KMS-11 (cell line): ENCODE measurements at regions not wholly inside any gene's neighbourhood (a gene's known extent, or its start where the extent isn't known, plus 50 kb on each side); places are given as distances from the start of the nearest gene placed in this dataset.
A peak's percentile ranks its signal among the peaks of the same experiment; 100 is the strongest.

Experiments
- H2AFZ ChIP-seq: fragments of 200-600 bp; sonication (generic); 2 replicates; pipeline ENCODE4 v1.6.1; 2016; ENCODE audit warnings: antibody characterized with exemption, mixed run types, low read depth
- H3K27ac ChIP-seq: fragments of 200-600 bp; sonication (generic); 2 replicates; pipeline ENCODE4 v1.6.1; 2016; ENCODE audit warnings: mild to moderate bottlenecking, mixed run types
- H3K27me3 ChIP-seq: fragments of 200-600 bp; sonication (generic); 2 replicates; pipeline ENCODE4 v1.6.1; 2017; ENCODE audit warnings: mild to moderate bottlenecking, low read depth, mixed run types, moderate library complexity; ENCODE audit not compliant: insufficient read depth
- H3K36me3 ChIP-seq: fragments of 200-600 bp; sonication (generic); 2 replicates; pipeline ENCODE4 v1.6.1; 2017; ENCODE audit warnings: mild to moderate bottlenecking, mixed run types; ENCODE audit not compliant: insufficient read depth
- H3K4me1 ChIP-seq: fragments of 200-600 bp; sonication (generic); 2 replicates; pipeline ENCODE4 v1.6.1; 2016; ENCODE audit warnings: mild to moderate bottlenecking, low read depth, mixed run types; ENCODE audit not compliant: poor library complexity, severe bottlenecking
- H3K4me2 ChIP-seq: fragments of 200-600 bp; sonication (generic); 2 replicates; pipeline ENCODE4 v1.7.0; 2016; ENCODE audit warnings: mild to moderate bottlenecking, mixed run types
- H3K4me3 ChIP-seq: fragments of 200-600 bp; sonication (generic); IDR thresholded peaks from 2 replicates; pipeline ENCODE4 v1.6.1; 2017; ENCODE audit warnings: low read depth, low read length, mixed read lengths; ENCODE audit not compliant: insufficient read depth
- H3K79me2 ChIP-seq: fragments of 200-600 bp; sonication (generic); 2 replicates; pipeline ENCODE4 v1.6.1; 2016; ENCODE audit warnings: low read depth, mixed run types; ENCODE audit not compliant: insufficient read depth
- H3K9ac ChIP-seq: fragments of 200-600 bp; sonication (generic); 2 replicates; pipeline ENCODE4 v1.6.1; 2016; ENCODE audit warnings: mild to moderate bottlenecking, mixed run types
- H4K20me1 ChIP-seq: fragments of 200-600 bp; sonication (generic); 2 replicates; pipeline ENCODE4 v1.6.1; 2016; ENCODE audit warnings: mild to moderate bottlenecking, mixed run types; ENCODE audit not compliant: insufficient read depth
- CTCF ChIP-seq: fragments of 200-600 bp; sonication (generic); conservative IDR thresholded peaks from 2 replicates; pipeline ENCODE4 v1.6.1; 2017; ENCODE audit warnings: low read depth, mild to moderate bottlenecking, antibody characterized with exemption, low read length, moderate library complexity, mixed read lengths

- Histone ChIP-seq H4K20me1 (no peaks in the 10 kb centered on the region), H3K4me1 (peaks cover 35% of the 10 kb centered on the region), H3K4me3 (no peak overlapping the region), H2AFZ (no peak overlapping the region), H3K9ac (no peak overlapping the region), H3K27me3 (no peaks in the 10 kb centered on the region), H3K36me3 (no peaks in the 10 kb centered on the region), H3K27ac (no peak overlapping the region), H3K4me2 (no peak overlapping the region), H3K79me2 (no peaks in the 10 kb centered on the region)
- TF ChIP-seq CTCF = no peak
These were observed 186.2 kb upstream of the RAI14 start for GRCh38 chr5:34469971-34470370.

- Histone ChIP-seq H4K20me1 (no peaks in the 10 kb centered on the region), H3K27me3 (no peaks in the 10 kb centered on the region), H3K36me3 (no peaks in the 10 kb centered on the region), H3K4me1 (no peaks in the 10 kb centered on the region), H3K9ac (no peak overlapping the region), H3K27ac (no peak overlapping the region), H2AFZ (no peak overlapping the region; the same call in 1 of the 2 replicates), H3K4me2 (no peak overlapping the region), H3K4me3 (no peak overlapping the region), H3K79me2 (no peaks in the 10 kb centered on the region)
- TF ChIP-seq CTCF = peak; percentile 90
These were observed 181.5 kb upstream of the RAI14 start for GRCh38 chr5:34474573-34475021.

GRCh38 chr5:34475249-34475966 is 180.7 kb upstream of the RAI14 start:
- H3K27me3 ChIP-seq = no peaks in the 10 kb centered on the region
- H3K27ac ChIP-seq = no peak overlapping the region
- H4K20me1 ChIP-seq = no peaks in the 10 kb centered on the region
- H3K4me3 ChIP-seq = no peak overlapping the region
- no peak overlapping the region for H3K4me2 ChIP-seq
- TF ChIP-seq CTCF = no peak
- peak overlapping the region; percentile 22; the same call in 1 of the 2 replicates for H2AFZ ChIP-seq
- H3K9ac ChIP-seq = no peak overlapping the region
- H3K4me1 ChIP-seq = no peaks in the 10 kb centered on the region
- no peaks in the 10 kb centered on the region for H3K79me2 ChIP-seq
- H3K36me3 ChIP-seq = no peaks in the 10 kb centered on the region

- TF ChIP-seq CTCF = no peak
- no peaks in the 10 kb centered on the region for H3K36me3 ChIP-seq
- no peak overlapping the region for H3K9ac ChIP-seq
- H4K20me1 ChIP-seq = no peaks in the 10 kb centered on the region
- H3K4me1 ChIP-seq = no peaks in the 10 kb centered on the region
- no peak overlapping the region for H3K4me2 ChIP-seq
- no peaks in the 10 kb centered on the region for H3K27me3 ChIP-seq
- no peak overlapping the region for H2AFZ ChIP-seq
- no peak overlapping the region for H3K27ac ChIP-seq
- no peaks in the 10 kb centered on the region for H3K79me2 ChIP-seq
- H3K4me3 ChIP-seq = no peak overlapping the region
These were observed 179.1 kb upstream of the RAI14 start for GRCh38 chr5:34476941-34477565.
